K562 (cell line): ENCODE measurements at regions not wholly inside any gene's neighbourhood (a gene's known extent, or its start where the extent isn't known, plus 50 kb on each side); places are given as distances from the start of the nearest gene placed in this dataset.

Source experiments
- ATAC-seq: fragments of 200-7000 bp; cut with Tn5 transposase; 3 replicates; pipeline ENCODE4 v1.9.1; 2020; ENCODE audit warnings: moderate library complexity
- BruUV-seq: library from RNA; stranded (reverse); fragments of 400-500 nt; replicated peaks from 2 replicates; lab custom pipeline; 2021; lab: Mats Ljungman, UMichigan
- CTCF ChIA-PET: fragments of 300-600 bp; formaldehyde crosslinking; extraction: SDS; loops from one replicate; lab custom pipeline; 2021; ENCODE audit warnings: low intra/inter-chr PET ratio; lab: Yijun Ruan, JAX
- POLR2A ChIA-PET: fragments of 300-600, 350-650 bp; sonication (Branson Sonifier 250); formaldehyde crosslinking; extraction: SDS; loops from one replicate; lab custom pipeline; 2021; ENCODE audit warnings: antibody characterized with exemption, inconsistent platforms; lab: Yijun Ruan, JAX
- DNase-seq, 4 experiments: peaks; one replicate each; pipeline versions ENCODE4 v3.0.0 to v3.0.0-alpha.2; 2011 to 2018; ENCODE audit warnings: low spot score in 3 of 4, mixed read lengths in 3 of 4; ENCODE audit errors: extremely low read depth in 1 of 4
- FAIRE-seq: peaks from 2 replicates; lab custom pipeline; 2011; peaks lifted over from hg19 to GRCh38; lab: Jason Lieb, UNC
- H2AFZ ChIP-seq: 2 replicates; pipeline ENCODE4 v1.6.0; 2011; ENCODE audit warnings: low read depth, low read length, control low read depth, inconsistent platforms
- H3K27ac ChIP-seq: fragments of 200-600 bp; 3 replicates; pipeline ENCODE4 v1.8.0; 2011; ENCODE audit warnings: low read depth, mild to moderate bottlenecking, control low read depth, inconsistent platforms, low read length, moderate library complexity, mixed read lengths; ENCODE audit errors: extremely low read depth
- H3K27me3 ChIP-seq, 2 experiments: fragments of 300-600 bp in 1 of 2; 2 replicates in 1 of 2; 3 replicates in 1 of 2; pipeline versions ENCODE4 v1.6.0 to v1.8.0; 2011; ENCODE audit warnings: inconsistent platforms in 2 of 2, low read length in 2 of 2, mild to moderate bottlenecking in 1 of 2, mixed read lengths in 1 of 2, moderate library complexity in 1 of 2; ENCODE audit not compliant: control insufficient read depth in 2 of 2, insufficient read depth in 2 of 2
- H3K36me3 ChIP-seq: fragments of 300-600 bp; 3 replicates; pipeline ENCODE4 v1.8.0; 2011; ENCODE audit warnings: mild to moderate bottlenecking, low read length, inconsistent platforms; ENCODE audit not compliant: control insufficient read depth, insufficient read depth
- H3K4me1 ChIP-seq, 2 experiments: fragments of 200-600 bp in 1 of 2; replicated peaks in 1 of 2; 2 replicates in 1 of 2; 3 replicates in 1 of 2; pipeline versions ENCODE4 v1.5.1 to v1.8.0; 2011; ENCODE audit warnings: inconsistent platforms in 2 of 2, low read length in 2 of 2, mild to moderate bottlenecking in 1 of 2, mixed read lengths in 1 of 2, moderate library complexity in 1 of 2; ENCODE audit not compliant: control insufficient read depth in 2 of 2, insufficient read depth in 2 of 2
- H3K4me2 ChIP-seq: 2 replicates; pipeline ENCODE4 v1.6.1; 2011; ENCODE audit warnings: low read length, control low read depth, inconsistent platforms, mixed read lengths; ENCODE audit not compliant: insufficient read depth
- H3K4me3 ChIP-seq: fragments of 200-600 bp; sonication (generic), shearing (Covaris generic); 2 replicates; pipeline ENCODE4 v1.5.1; 2016; ENCODE audit warnings: control low read depth, inconsistent platforms
- H3K79me2 ChIP-seq: fragments of 200-600 bp; 3 replicates; pipeline ENCODE4 v1.8.0; 2011; ENCODE audit warnings: low read length, inconsistent platforms; ENCODE audit not compliant: control insufficient read depth, insufficient read depth
- H3K9ac ChIP-seq, 2 experiments: 2 replicates each; pipeline versions ENCODE4 v1.6.0 to v1.6.1; 2011; ENCODE audit warnings: low read depth in 2 of 2, low read length in 2 of 2, control low read depth in 1 of 2, inconsistent platforms in 1 of 2, mild to moderate bottlenecking in 1 of 2, mixed read lengths in 1 of 2; ENCODE audit not compliant: insufficient read depth in 1 of 2
- H3K9me1 ChIP-seq: one replicate; pipeline ENCODE4 v1.6.0; 2011; ENCODE audit warnings: inconsistent platforms, mild to moderate bottlenecking, low read length, moderate library complexity; ENCODE audit not compliant: control insufficient read depth, insufficient read depth
- H3K9me3 ChIP-seq: replicated peaks from 2 replicates; pipeline ENCODE4 v1.5.1; 2011; ENCODE audit warnings: low read depth, low read length, inconsistent platforms; ENCODE audit not compliant: control insufficient read depth, insufficient read depth
- H4K20me1 ChIP-seq: replicated peaks from 2 replicates; pipeline ENCODE4 v1.6.1; 2011; ENCODE audit warnings: low read length, inconsistent platforms, mixed read lengths; ENCODE audit not compliant: control insufficient read depth, insufficient read depth
- CHD1 ChIP-seq: fragments of 200-600 bp; sonication (generic); IDR thresholded peaks from one replicate; pipeline ENCODE4 v1.6.1; 2012; ENCODE audit warnings: mild to moderate bottlenecking, moderate library complexity, low read length, inconsistent platforms
- CREBBP ChIP-seq: IDR thresholded peaks from one replicate; pipeline ENCODE4 v1.6.1; 2012; ENCODE audit warnings: low read depth, mild to moderate bottlenecking, control low read depth, inconsistent platforms, low read length
- LCOR ChIP-seq: sonication (generic); formaldehyde crosslinking; IDR thresholded peaks from 2 replicates; pipeline ENCODE4 v1.8.0; 2022; ENCODE audit warnings: mild to moderate bottlenecking, missing genetic modification reagents
- MYNN ChIP-seq, 2 experiments: sonication (generic); formaldehyde crosslinking in 1 of 2; IDR thresholded peaks; 2 replicates each; pipeline versions ENCODE4 v1.5.0 to v1.6.1; 2016 to 2020; ENCODE audit warnings: antibody characterized with exemption in 1 of 2, missing genetic modification reagents in 1 of 2
- SMC3 ChIP-seq: conservative IDR thresholded peaks from 2 replicates; pipeline ENCODE4 v1.6.1; 2011; ENCODE audit warnings: low read depth, low read length, improper control_type of control experiment; ENCODE audit not compliant: insufficient read depth
- SRSF7 ChIP-seq: fragments of 200-400 bp; formaldehyde crosslinking; optimal IDR thresholded peaks from 2 replicates; pipeline ENCODE3; 2017; ENCODE audit warnings: mild to moderate bottlenecking, low read depth, low read length
- SRSF9 ChIP-seq: fragments of 200-400 bp; formaldehyde crosslinking; IDR thresholded peaks from 2 replicates; pipeline ENCODE4 v1.6.1; 2017; ENCODE audit warnings: low read depth, low read length, borderline replicate concordance
- ZEB2 ChIP-seq: fragments of 450-650 bp; IDR thresholded peaks from 2 replicates; pipeline ENCODE4 v1.6.1; 2016
- ZKSCAN8 ChIP-seq: fragments of 200-800 bp; sonication (Bioruptor generic); IDR thresholded peaks from 2 replicates; pipeline ENCODE4 v1.6.1; 2016; ENCODE audit warnings: missing genetic modification characterization, missing compliant biosample characterization
- ZNF134 ChIP-seq: fragments of 250-450 bp; sonication (Bioruptor Pico); conservative IDR thresholded peaks from 2 replicates; pipeline ENCODE4 v1.4.0; 2020
- ZNF282 ChIP-seq: sonication (generic); formaldehyde crosslinking; IDR thresholded peaks from 2 replicates; pipeline ENCODE4 v1.8.1; 2023; ENCODE audit warnings: missing genetic modification reagents
- ZNF668 ChIP-seq: fragments of 250-450 bp; sonication (Bioruptor Pico); IDR thresholded peaks from 2 replicates; pipeline ENCODE4 v1.8.0; 2022; ENCODE audit warnings: mild to moderate bottlenecking, inconsistent platforms
- WGBS: fragments of 100-300 bp; shearing (Covaris generic); methylation state at CpG from one replicate; pipeline ENCODE4 v1.1.6; 2016; ENCODE audit warnings: low coverage, mixed read lengths; ENCODE audit not compliant: insufficient coverage; ENCODE audit errors: missing lambda C conversion rate; 5-methylcytosine and 5-hydroxymethylcytosine counted together
- in situ Hi-C: fragments of 300-500 bp; cut with MboI; formaldehyde crosslinking; loops from 4 replicates; pipeline ENCODE4 v1.15.0; 2018; ENCODE audit warnings: inconsistent platforms, mixed read lengths
- intact Hi-C: fragments of 100-400 bp; cut with micrococcal nuclease; formaldehyde crosslinking; loops from 2 replicates; pipeline ENCODE4 v1.14.2; 2022
- TF ChIP-seq, protein P1 (sequence below), 2 experiments: fragments of 450-650 bp; IDR thresholded peaks; 2 replicates each; pipeline ENCODE4 v1.6.1; 2018; ENCODE audit warnings: mild to moderate bottlenecking in 2 of 2, low read depth in 1 of 2; ENCODE audit not compliant: partially characterized antibody in 2 of 2

DNA sequence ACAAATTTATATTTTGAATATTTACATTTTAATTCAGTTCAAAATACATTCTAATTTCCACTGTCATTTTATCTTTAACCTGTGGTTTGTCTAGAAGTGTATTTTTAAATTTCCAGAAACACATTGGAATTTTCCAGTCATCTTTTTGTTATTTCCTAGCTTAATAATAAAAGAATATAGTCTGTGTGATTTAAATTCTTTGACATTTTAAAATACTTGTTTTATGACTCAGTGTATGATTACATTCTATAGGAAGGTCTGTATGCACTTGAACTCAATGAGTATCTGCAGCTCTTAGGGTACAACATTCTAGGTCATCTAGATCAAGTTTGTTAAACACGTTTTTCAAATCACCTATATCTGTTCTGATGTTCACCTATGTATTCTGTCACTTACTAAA, 88.3 kb upstream of the MBOAT2 start:
- WGBS: 0% methylated on average over 1 of the region's 1 CpG
- H4K20me1 ChIP-seq: no peaks in the 10 kb centered on the region
- H3K4me2 ChIP-seq: no peak overlapping the region
- H3K36me3 ChIP-seq: no peaks in the 10 kb centered on the region
- H3K9ac ChIP-seq: no peak overlapping the region
- DNase-seq: no peak
- FAIRE-seq: no peak
- H3K27me3 ChIP-seq: no peaks in the 10 kb centered on the region
- no peak for ATAC-seq
- no peak overlapping the region for H3K27ac ChIP-seq
- POLR2A ChIA-PET: no interaction called here
- no TSS peak for BruUV-seq
- no peak overlapping the region for H3K4me3 ChIP-seq
- no peak overlapping the region for H2AFZ ChIP-seq
- CTCF ChIA-PET: no interaction called here
- H3K79me2 ChIP-seq: no peaks in the 10 kb centered on the region
- TF ChIP-seq ZNF282 (no peak), ZNF668 (no peak), ZKSCAN8 (CRISPR knock-in tag) (no peak), SRSF9 (no peak), CHD1 (no peak), SMC3 (no peak), ZNF134 (CRISPR knock-in tag) (no peak), CREBBP (no peak), MYNN (IDR thresholded peaks at IDR 0.05) (no peak), MYNN (CRISPR knock-in tag; IDR thresholded peaks at IDR 0.05) (no peak), SRSF7 (no peak), LCOR (CRISPR knock-in tag) (no peak), ZEB2 (no peak)
- TF ChIP-seq, protein P1, sequence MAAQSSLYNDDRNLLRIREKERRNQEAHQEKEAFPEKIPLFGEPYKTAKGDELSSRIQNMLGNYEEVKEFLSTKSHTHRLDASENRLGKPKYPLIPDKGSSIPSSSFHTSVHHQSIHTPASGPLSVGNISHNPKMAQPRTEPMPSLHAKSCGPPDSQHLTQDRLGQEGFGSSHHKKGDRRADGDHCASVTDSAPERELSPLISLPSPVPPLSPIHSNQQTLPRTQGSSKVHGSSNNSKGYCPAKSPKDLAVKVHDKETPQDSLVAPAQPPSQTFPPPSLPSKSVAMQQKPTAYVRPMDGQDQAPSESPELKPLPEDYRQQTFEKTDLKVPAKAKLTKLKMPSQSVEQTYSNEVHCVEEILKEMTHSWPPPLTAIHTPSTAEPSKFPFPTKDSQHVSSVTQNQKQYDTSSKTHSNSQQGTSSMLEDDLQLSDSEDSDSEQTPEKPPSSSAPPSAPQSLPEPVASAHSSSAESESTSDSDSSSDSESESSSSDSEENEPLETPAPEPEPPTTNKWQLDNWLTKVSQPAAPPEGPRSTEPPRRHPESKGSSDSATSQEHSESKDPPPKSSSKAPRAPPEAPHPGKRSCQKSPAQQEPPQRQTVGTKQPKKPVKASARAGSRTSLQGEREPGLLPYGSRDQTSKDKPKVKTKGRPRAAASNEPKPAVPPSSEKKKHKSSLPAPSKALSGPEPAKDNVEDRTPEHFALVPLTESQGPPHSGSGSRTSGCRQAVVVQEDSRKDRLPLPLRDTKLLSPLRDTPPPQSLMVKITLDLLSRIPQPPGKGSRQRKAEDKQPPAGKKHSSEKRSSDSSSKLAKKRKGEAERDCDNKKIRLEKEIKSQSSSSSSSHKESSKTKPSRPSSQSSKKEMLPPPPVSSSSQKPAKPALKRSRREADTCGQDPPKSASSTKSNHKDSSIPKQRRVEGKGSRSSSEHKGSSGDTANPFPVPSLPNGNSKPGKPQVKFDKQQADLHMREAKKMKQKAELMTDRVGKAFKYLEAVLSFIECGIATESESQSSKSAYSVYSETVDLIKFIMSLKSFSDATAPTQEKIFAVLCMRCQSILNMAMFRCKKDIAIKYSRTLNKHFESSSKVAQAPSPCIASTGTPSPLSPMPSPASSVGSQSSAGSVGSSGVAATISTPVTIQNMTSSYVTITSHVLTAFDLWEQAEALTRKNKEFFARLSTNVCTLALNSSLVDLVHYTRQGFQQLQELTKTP (IDR thresholded peaks at IDR 0.05; ENCODE audit: low read depth in 1 of 2, partially characterized antibody in 2 of 2): no peak
- intact Hi-C loops: no loop called here
- H3K9me3 ChIP-seq: no peaks in the 10 kb centered on the region
- peaks cover 0 to 22% of the 10 kb centered on the region in 2 experiments; a peak in 2 of 5 replicates for H3K4me1 ChIP-seq
- in situ Hi-C loops: no loop called here
- H3K9me1 ChIP-seq: no peaks in the 10 kb centered on the region
